ENCODE measurements at regions not wholly inside any gene's neighbourhood (a gene's known extent, or its start where the extent isn't known, plus 50 kb on each side); places are given as distances from the start of the nearest gene placed in this dataset.

- WGBS, 4 donors = 78 to 88% (median 81%) methylated on average over 2 of the region's 2 CpGs
- Histone ChIP-seq H3K4me3 (no peak overlapping the region), H3K36me3 (replicated peaks in 1 of 2) (no peaks in the 10 kb centered on the region), H3K27me3 (no peaks in the 10 kb centered on the region), H3K4me1 (replicated peaks in 1 of 2) (no peaks in the 10 kb centered on the region), H3K27ac (no peak overlapping the region), H3K9me3 (replicated peaks in 1 of 3) (peaks cover 0 to 3% (median 0%) of the 10 kb centered on the region in 3 donors)
- no peak for DNase-seq
- TF ChIP-seq POLR2A (IDR thresholded peaks at IDR 0.05) (no peak), CTCF (IDR thresholded peaks at IDR 0.05) (no peak)
- intact Hi-C loops (cut with DNase I) = no loop called here
These were observed 777.1 kb upstream of the MDGA2 start for GRCh38 chr14:48452437-48452995.

DNA sequence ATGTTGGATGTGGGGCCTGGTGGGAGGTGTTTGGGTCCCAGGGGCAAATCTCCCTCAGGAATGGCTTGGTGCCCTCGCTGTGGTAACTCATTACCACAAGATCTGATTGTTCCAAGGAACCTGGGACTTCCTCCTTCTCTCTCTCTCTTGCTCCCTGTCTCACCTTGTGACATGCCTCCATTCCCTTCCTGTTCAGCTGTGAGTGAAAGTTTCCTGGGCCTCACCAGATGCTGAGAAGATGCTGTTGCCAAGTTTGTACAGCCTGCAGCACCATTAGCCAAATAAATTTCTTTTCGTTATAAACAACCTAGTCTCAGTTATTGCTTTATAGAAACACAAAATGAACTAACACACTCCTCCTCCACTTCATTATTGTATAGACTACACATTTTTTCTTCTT is 759.8 kb upstream of the MDGA2 start:
- no peaks in the 10 kb centered on the region for H3K9me3 ChIP-seq (replicated peaks in 1 of 3)
- no peak overlapping the region for H3K27ac ChIP-seq
- H3K4me3 ChIP-seq = no peak overlapping the region
- TF ChIP-seq POLR2A (IDR thresholded peaks at IDR 0.05) (no peak), CTCF (IDR thresholded peaks at IDR 0.05) (no peak)
- H3K4me1 ChIP-seq (replicated peaks in 1 of 2) = no peaks in the 10 kb centered on the region
- no peaks in the 10 kb centered on the region for H3K36me3 ChIP-seq (replicated peaks in 1 of 2)
- no peaks in the 10 kb centered on the region for H3K27me3 ChIP-seq
- intact Hi-C loops (cut with DNase I) = no loop called here
- 68 to 82% (median 77%) methylated on average over 2 of the region's 2 CpGs for WGBS, 4 donors
- DNase-seq = no peak

GRCh38 chr14:48430805-48431204 is 755.4 kb upstream of the MDGA2 start:
- Histone ChIP-seq H3K4me3 (no peak overlapping the region), H3K9me3 (replicated peaks in 1 of 3) (no peaks in the 10 kb centered on the region), H3K4me1 (replicated peaks in 1 of 2) (no peaks in the 10 kb centered on the region), H3K27me3 (no peaks in the 10 kb centered on the region), H3K36me3 (replicated peaks in 1 of 2) (no peaks in the 10 kb centered on the region), H3K27ac (no peak overlapping the region)
- intact Hi-C loops (cut with DNase I) = no loop called here
- TF ChIP-seq POLR2A (IDR thresholded peaks at IDR 0.05) = no peak
- no peak for TF ChIP-seq CTCF (IDR thresholded peaks at IDR 0.05)
- WGBS, 4 donors = 90 to 95% (median 91%) methylated on average over 5 of the region's 5 CpGs
- DNase-seq = no peak

- intact Hi-C loops (cut with DNase I) = no loop called here
- Histone ChIP-seq H3K36me3 (replicated peaks in 1 of 2) (no peaks in the 10 kb centered on the region), H3K9me3 (replicated peaks in 1 of 3) (no peaks in the 10 kb centered on the region), H3K4me1 (replicated peaks in 1 of 2) (no peaks in the 10 kb centered on the region), H3K27me3 (no peaks in the 10 kb centered on the region), H3K27ac (no peak overlapping the region), H3K4me3 (no peak overlapping the region)
- TF ChIP-seq POLR2A (IDR thresholded peaks at IDR 0.05) (no peak), CTCF (IDR thresholded peaks at IDR 0.05) (no peak)
- no peak for DNase-seq
- 49 to 69% (median 58%) methylated on average over 2 of the region's 2 CpGs for WGBS, 4 donors
These were observed 754.1 kb upstream of the MDGA2 start for GRCh38 chr14:48429512-48429911.

All from adrenal gland (tissue), 9 donors.